ENCODE measurements at regions not wholly inside any gene's neighbourhood (a gene's known extent, or its start where the extent isn't known, plus 50 kb on each side); places are given as distances from the start of the nearest gene placed in this dataset.

GRCh38 chr14:48955857-48956256 lies 630.3 kb downstream of the RPS29 start:
- TF ChIP-seq, protein P1, sequence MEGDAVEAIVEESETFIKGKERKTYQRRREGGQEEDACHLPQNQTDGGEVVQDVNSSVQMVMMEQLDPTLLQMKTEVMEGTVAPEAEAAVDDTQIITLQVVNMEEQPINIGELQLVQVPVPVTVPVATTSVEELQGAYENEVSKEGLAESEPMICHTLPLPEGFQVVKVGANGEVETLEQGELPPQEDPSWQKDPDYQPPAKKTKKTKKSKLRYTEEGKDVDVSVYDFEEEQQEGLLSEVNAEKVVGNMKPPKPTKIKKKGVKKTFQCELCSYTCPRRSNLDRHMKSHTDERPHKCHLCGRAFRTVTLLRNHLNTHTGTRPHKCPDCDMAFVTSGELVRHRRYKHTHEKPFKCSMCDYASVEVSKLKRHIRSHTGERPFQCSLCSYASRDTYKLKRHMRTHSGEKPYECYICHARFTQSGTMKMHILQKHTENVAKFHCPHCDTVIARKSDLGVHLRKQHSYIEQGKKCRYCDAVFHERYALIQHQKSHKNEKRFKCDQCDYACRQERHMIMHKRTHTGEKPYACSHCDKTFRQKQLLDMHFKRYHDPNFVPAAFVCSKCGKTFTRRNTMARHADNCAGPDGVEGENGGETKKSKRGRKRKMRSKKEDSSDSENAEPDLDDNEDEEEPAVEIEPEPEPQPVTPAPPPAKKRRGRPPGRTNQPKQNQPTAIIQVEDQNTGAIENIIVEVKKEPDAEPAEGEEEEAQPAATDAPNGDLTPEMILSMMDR (conservative IDR thresholded peaks at IDR 0.05 in 1 of 2, IDR thresholded peaks at IDR 0.05 in 1 of 2; ENCODE audit: extremely low read depth in 1 of 2, insufficient read depth in 1 of 2, low read depth in 1 of 2, low read length in 2 of 2): no peak
- no peak for TF ChIP-seq EZH2 (IDR thresholded peaks at IDR 0.05; ENCODE audit: borderline replicate concordance, low read length)

Data from mammary epithelial cell (primary cell).